Sigmoid colon (tissue), 6 donors: ENCODE measurements at regions not wholly inside any gene's neighbourhood (a gene's known extent, or its start where the extent isn't known, plus 50 kb on each side); places are given as distances from the start of the nearest gene placed in this dataset.

Experiments used
- DNase-seq: peaks from one replicate; pipeline ENCODE4 v3.0.0-alpha.2; 2019
- H3K27ac ChIP-seq, 4 donors: fragments of 200-600 bp; sonication (generic); one replicate each; pipeline ENCODE4 v1.5.1; 2016 to 2019; ENCODE audit warnings: mild to moderate bottlenecking in 1 of 4
- H3K27me3 ChIP-seq, 3 donors: fragments of 200-600 bp; sonication (generic); one replicate each; pipeline ENCODE4 v1.5.1; 2019; ENCODE audit warnings: mild to moderate bottlenecking in 1 of 3
- H3K36me3 ChIP-seq, 4 donors: fragments of 200-600 bp; sonication (generic); one replicate each; pipeline ENCODE4 v1.5.1; 2016 to 2019
- H3K4me1 ChIP-seq, 4 donors: fragments of 200-600 bp; sonication (generic); one replicate each; pipeline ENCODE4 v1.5.1; 2017 to 2019
- H3K4me3 ChIP-seq, 4 donors: fragments of 200-600 bp; sonication (generic); one replicate each; pipeline ENCODE4 v1.5.1; 2017 to 2019; ENCODE audit warnings: mild to moderate bottlenecking in 2 of 4, moderate library complexity in 1 of 4
- H3K9me3 ChIP-seq, 4 donors: fragments of 200-600 bp in 3 of 4; sonication (generic) in 3 of 4; one replicate each; pipeline versions ENCODE4 v1.5.1 to v1.6.1; 2013 to 2019
- CTCF ChIP-seq, 4 experiments: fragments of 450-650 bp in 3 of 4; fragments of 200-600 bp in 1 of 4; IDR thresholded peaks; one replicate each; pipeline ENCODE4 v1.5.1; 2016 to 2019; ENCODE audit warnings: antibody characterized with exemption in 4 of 4, mild to moderate bottlenecking in 3 of 4, moderate library complexity in 2 of 4
- EP300 ChIP-seq, 4 donors: sonication (generic); formaldehyde crosslinking; IDR thresholded peaks; one replicate each; pipeline ENCODE4 v1.6.1; 2017; ENCODE audit warnings: antibody characterized with exemption in 4 of 4
- POLR2A ChIP-seq, 2 donors: fragments of 450-650 bp; IDR thresholded peaks; one replicate each; pipeline ENCODE4 v1.6.1; 2016; ENCODE audit warnings: antibody characterized with exemption in 2 of 2, mild to moderate bottlenecking in 2 of 2, moderate library complexity in 2 of 2
- POLR2AphosphoS5 ChIP-seq, 4 donors: sonication (generic); formaldehyde crosslinking; IDR thresholded peaks; one replicate each; pipeline ENCODE4 v1.6.1; 2017; ENCODE audit warnings: antibody characterized with exemption in 4 of 4
- WGBS, 2 donors: extraction: QIAGEN DNeasy Blood & Tissue Kit; methylation state at CpG; one replicate each; pipeline ENCODE4 v1.1.7; 2013; 5-methylcytosine and 5-hydroxymethylcytosine counted together
- intact Hi-C: fragments of 100-400 bp; cut with DNase I; formaldehyde crosslinking; loops from one replicate; pipeline ENCODE4 v1.15.1; 2023
- donor health status: healthy with polysubstance abuse.
- donor health status: healthy.

DNA sequence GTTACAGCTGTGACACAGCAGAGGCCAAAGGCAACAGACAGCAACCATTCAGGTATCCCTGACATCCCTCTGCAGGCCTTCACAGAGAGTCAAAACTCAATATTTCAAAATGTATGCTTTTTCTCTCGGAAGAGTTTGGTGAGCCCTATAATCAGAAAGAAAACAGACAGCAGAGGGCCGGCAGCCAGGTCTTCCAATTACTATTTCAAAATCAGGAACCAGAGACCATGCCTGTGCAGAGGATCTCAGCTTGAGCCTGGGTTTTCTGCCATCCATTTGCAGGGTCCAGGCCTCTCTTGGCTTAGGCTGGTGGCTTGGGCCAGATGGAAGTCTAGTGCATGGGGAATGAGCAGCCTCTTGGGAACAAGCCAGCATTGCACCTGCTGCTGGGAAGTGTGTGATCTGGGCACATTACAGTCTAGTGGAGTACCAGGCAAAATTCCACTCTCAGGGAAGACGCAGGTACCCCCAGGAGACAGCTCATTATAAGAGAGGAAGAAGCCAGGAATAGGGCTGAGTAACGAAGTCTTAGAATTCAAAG lies 231.3 kb downstream of the ENC1 start:
- WGBS, 2 donors = 68 to 86% methylated on average over 4 of the region's 4 CpGs
- no peak overlapping the region for H3K27ac ChIP-seq
- no peaks in the 10 kb centered on the region for H3K36me3 ChIP-seq
- H3K9me3 ChIP-seq = no peaks in the 10 kb centered on the region
- H3K27me3 ChIP-seq = no peaks in the 10 kb centered on the region
- peaks cover 0 to 7% (median 3%) of the 10 kb centered on the region in 4 donors for H3K4me1 ChIP-seq
- TF ChIP-seq EP300 (IDR thresholded peaks at IDR 0.05) (no peak), CTCF (IDR thresholded peaks at IDR 0.05) (no peak)
- DNase-seq = no peak
- no peak overlapping the region for H3K4me3 ChIP-seq
- intact Hi-C loops = no loop called here

- Histone ChIP-seq H3K27ac (no peak overlapping the region), H3K4me1 (peaks cover 0 to 7% (median 3%) of the 10 kb centered on the region in 4 donors), H3K4me3 (no peak overlapping the region), H3K27me3 (no peaks in the 10 kb centered on the region), H3K36me3 (no peaks in the 10 kb centered on the region), H3K9me3 (no peaks in the 10 kb centered on the region)
- WGBS, 2 donors = 21 to 59% methylated on average over 7 of the region's 7 CpGs
- no peak for DNase-seq
- intact Hi-C loops = no loop called here
- TF ChIP-seq POLR2A (IDR thresholded peaks at IDR 0.05) (no peak), EP300 (IDR thresholded peaks at IDR 0.05) (no peak), CTCF (IDR thresholded peaks at IDR 0.05) (no peak), POLR2AphosphoS5 (IDR thresholded peaks at IDR 0.05) (no peak)
These were observed 232.1 kb downstream of the ENC1 start for GRCh38 chr5:74408150-74409043.

- 85 to 90% methylated on average over 1 of the region's 1 CpG for WGBS, 2 donors
- Histone ChIP-seq H3K27ac (no peak overlapping the region), H3K4me3 (no peak overlapping the region), H3K9me3 (no peaks in the 10 kb centered on the region), H3K4me1 (peaks cover 0 to 7% (median 3%) of the 10 kb centered on the region in 4 donors), H3K27me3 (no peaks in the 10 kb centered on the region), H3K36me3 (no peaks in the 10 kb centered on the region)
- intact Hi-C loops = no loop called here
- DNase-seq = no peak
- TF ChIP-seq CTCF (IDR thresholded peaks at IDR 0.05) (no peak), EP300 (IDR thresholded peaks at IDR 0.05) (no peak)
These were observed 232.8 kb downstream of the ENC1 start for GRCh38 chr5:74407701-74408100.

GRCh38 chr5:74406844-74407243 lies 233.7 kb downstream of the ENC1 start:
- DNase-seq = no peak
- WGBS, 2 donors = 93 to 96% methylated on average over 3 of the region's 3 CpGs
- Histone ChIP-seq H3K27ac (no peak overlapping the region), H3K4me3 (no peak overlapping the region), H3K4me1 (peaks cover 0 to 7% (median 3%) of the 10 kb centered on the region in 4 donors), H3K9me3 (no peaks in the 10 kb centered on the region), H3K27me3 (no peaks in the 10 kb centered on the region), H3K36me3 (no peaks in the 10 kb centered on the region)
- TF ChIP-seq POLR2AphosphoS5 (IDR thresholded peaks at IDR 0.05) (no peak), EP300 (IDR thresholded peaks at IDR 0.05) (no peak), POLR2A (IDR thresholded peaks at IDR 0.05) (no peak), CTCF (IDR thresholded peaks at IDR 0.05) (no peak)
- intact Hi-C loops = no loop called here
